H9 (cell line): ENCODE measurements at regions not wholly inside any gene's neighbourhood (a gene's known extent, or its start where the extent isn't known, plus 50 kb on each side); places are given as distances from the start of the nearest gene placed in this dataset.

Source experiments
- DNase-seq: peaks from one replicate; pipeline ENCODE4 v3.0.0-alpha.2; 2017
- H2AFZ ChIP-seq: one replicate; pipeline ENCODE4 v1.6.1; 2013; ENCODE audit warnings: mild to moderate bottlenecking, low read length, control low read depth, moderate library complexity
- H2AK5ac ChIP-seq: 2 replicates; pipeline ENCODE4 v1.6.1; 2013; ENCODE audit warnings: low read length, control low read depth, mixed read lengths; ENCODE audit not compliant: insufficient read length
- H2BK120ac ChIP-seq: one replicate; pipeline ENCODE4 v1.6.1; 2013; ENCODE audit warnings: low read depth, mild to moderate bottlenecking, low read length, control low read depth, inconsistent platforms; ENCODE audit not compliant: poor library complexity, severe bottlenecking
- H2BK12ac ChIP-seq: 2 replicates; pipeline ENCODE4 v1.6.1; 2013; ENCODE audit warnings: low read length, control low read depth, mixed read lengths, low read depth; ENCODE audit not compliant: insufficient read length
- H2BK15ac ChIP-seq: 2 replicates; pipeline ENCODE4 v1.6.1; 2013; ENCODE audit warnings: low read depth, low read length, control low read depth
- H2BK20ac ChIP-seq: one replicate; pipeline ENCODE4 v1.6.1; 2013; ENCODE audit warnings: low read depth, mild to moderate bottlenecking, low read length, control low read depth, inconsistent platforms; ENCODE audit not compliant: poor library complexity, severe bottlenecking
- H2BK5ac ChIP-seq: 2 replicates; pipeline ENCODE4 v1.6.1; 2013; ENCODE audit warnings: low read length, control low read depth, mixed read lengths; ENCODE audit not compliant: insufficient read length
- H3K14ac ChIP-seq: 2 replicates; pipeline ENCODE4 v1.6.1; 2013; ENCODE audit warnings: low read length, control low read depth; ENCODE audit not compliant: insufficient read depth
- H3K18ac ChIP-seq: 2 replicates; pipeline ENCODE4 v1.6.1; 2013; ENCODE audit warnings: low read depth, mild to moderate bottlenecking, mixed read lengths, low read length, control low read depth; ENCODE audit not compliant: insufficient read length
- H3K23ac ChIP-seq: 2 replicates; pipeline ENCODE4 v1.6.1; 2013; ENCODE audit warnings: low read length, control low read depth, mixed read lengths, low read depth; ENCODE audit not compliant: insufficient read length
- H3K23me2 ChIP-seq: 2 replicates; pipeline ENCODE4 v1.6.1; 2013; ENCODE audit warnings: low read depth, mild to moderate bottlenecking, mixed read lengths, low read length, control low read depth; ENCODE audit not compliant: insufficient read length, poor library complexity, severe bottlenecking
- H3K27ac ChIP-seq: 2 replicates; pipeline ENCODE4 v1.5.1; 2013; ENCODE audit warnings: low read length, control low read depth, mixed read lengths, low read depth; ENCODE audit not compliant: insufficient read length
- H3K27me3 ChIP-seq: 2 replicates; pipeline ENCODE4 v1.6.1; 2013; ENCODE audit warnings: low read length, control low read depth, inconsistent platforms; ENCODE audit not compliant: insufficient read depth
- H3K4ac ChIP-seq: 2 replicates; pipeline ENCODE4 v1.6.1; 2013; ENCODE audit warnings: low read depth, mild to moderate bottlenecking, control low read depth, inconsistent platforms, low read length, moderate library complexity
- H3K4me1 ChIP-seq: 2 replicates; pipeline ENCODE4 v1.6.1; 2013; ENCODE audit warnings: low read length, control low read depth, inconsistent platforms; ENCODE audit not compliant: insufficient read depth
- H3K4me2 ChIP-seq: 2 replicates; pipeline ENCODE4 v1.6.1; 2013; ENCODE audit warnings: low read length, control low read depth, mixed read lengths; ENCODE audit not compliant: insufficient read length, insufficient read depth
- H3K56ac ChIP-seq: 2 replicates; pipeline ENCODE4 v1.6.1; 2013; ENCODE audit warnings: low read depth, mild to moderate bottlenecking, mixed read lengths, low read length, control low read depth; ENCODE audit not compliant: insufficient read length
- H3K79me1 ChIP-seq: 2 replicates; pipeline ENCODE4 v1.6.1; 2013; ENCODE audit warnings: low read depth, mild to moderate bottlenecking, moderate library complexity, low read length, control low read depth, inconsistent platforms; ENCODE audit not compliant: insufficient read depth, poor library complexity, severe bottlenecking
- H3K79me2 ChIP-seq: 2 replicates; pipeline ENCODE4 v1.6.1; 2013; ENCODE audit warnings: low read length, control low read depth, inconsistent platforms; ENCODE audit not compliant: insufficient read depth
- H3K9ac ChIP-seq: 2 replicates; pipeline ENCODE4 v1.6.1; 2013; ENCODE audit warnings: low read length, control low read depth, mixed read lengths; ENCODE audit not compliant: insufficient read length; ENCODE audit errors: extremely low read depth
- H3K9me3 ChIP-seq: one replicate; pipeline ENCODE4 v1.6.1; 2013; ENCODE audit warnings: low read depth, low read length, inconsistent platforms; ENCODE audit not compliant: control insufficient read depth
- H3T11ph ChIP-seq: one replicate; pipeline ENCODE4 v1.6.1; 2013; ENCODE audit warnings: mild to moderate bottlenecking, low read length, control low read depth, inconsistent platforms
- H4K20me1 ChIP-seq: one replicate; pipeline ENCODE4 v1.6.1; 2013; ENCODE audit not compliant: control insufficient read depth, insufficient read length, insufficient read depth
- H4K5ac ChIP-seq: 2 replicates; pipeline ENCODE4 v1.6.1; 2013; ENCODE audit warnings: low read depth, mild to moderate bottlenecking, mixed read lengths, low read length, control low read depth; ENCODE audit not compliant: insufficient read length
- H4K8ac ChIP-seq: replicated peaks from 2 replicates; pipeline ENCODE4 v1.6.1; 2013; ENCODE audit warnings: low read length, control low read depth, mixed read lengths, low read depth; ENCODE audit not compliant: insufficient read length
- H4K91ac ChIP-seq: 2 replicates; pipeline ENCODE4 v1.6.1; 2013; ENCODE audit warnings: low read depth, mild to moderate bottlenecking, moderate library complexity, mixed read lengths, low read length, control low read depth; ENCODE audit not compliant: insufficient read length
- H3K27ac Mint-ChIP-seq, 3 experiments: 2 replicates in 2 of 3; 3 replicates in 1 of 3; pipeline ENCODE4 v1.8.0; 2020 to 2021; ENCODE audit warnings: mixed read lengths in 3 of 3, mild to moderate bottlenecking in 1 of 3, moderate library complexity in 1 of 3
- H3K27me3 Mint-ChIP-seq: 2 replicates; pipeline ENCODE4 v1.8.0; 2021; ENCODE audit warnings: low read depth, mild to moderate bottlenecking, moderate library complexity, mixed read lengths
- H3K36me3 Mint-ChIP-seq, 3 experiments: 2 replicates in 2 of 3; 3 replicates in 1 of 3; pipeline ENCODE4 v1.8.0; 2020 to 2021; ENCODE audit warnings: low read depth in 3 of 3, mixed read lengths in 3 of 3; ENCODE audit not compliant: insufficient read depth in 1 of 3
- H3K4me1 Mint-ChIP-seq, 2 experiments: 2 replicates each; pipeline ENCODE4 v1.8.0; 2020; ENCODE audit warnings: mixed read lengths in 2 of 2
- H3K4me3 Mint-ChIP-seq, 2 experiments: 2 replicates in 1 of 2; 3 replicates in 1 of 2; pipeline ENCODE4 v1.8.0; 2020 to 2021; ENCODE audit warnings: mild to moderate bottlenecking in 2 of 2, mixed read lengths in 2 of 2, moderate library complexity in 1 of 2
- H3K9me3 Mint-ChIP-seq, 2 experiments: 2 replicates in 1 of 2; 3 replicates in 1 of 2; pipeline ENCODE4 v1.8.0; 2020; ENCODE audit warnings: mild to moderate bottlenecking in 2 of 2, mixed read lengths in 2 of 2, moderate library complexity in 1 of 2
- WGBS: extraction: QIAGEN DNeasy Blood & Tissue Kit; methylation state at CpG from one replicate; pipeline ENCODE4 v1.1.7; 2013; ENCODE audit warnings: missing lambda C conversion rate, low lambda C conversion rate, mixed read lengths; ENCODE audit not compliant: insufficient read length; ENCODE audit errors: extremely low coverage; 5-methylcytosine and 5-hydroxymethylcytosine counted together
- TF ChIP-seq, protein P1 (sequence below): fragments of 200-600 bp; sonication (generic); conservative IDR thresholded peaks from 3 replicates; pipeline ENCODE4 v1.8.0; 2021; ENCODE audit warnings: antibody characterized with exemption, mild to moderate bottlenecking

DNA sequence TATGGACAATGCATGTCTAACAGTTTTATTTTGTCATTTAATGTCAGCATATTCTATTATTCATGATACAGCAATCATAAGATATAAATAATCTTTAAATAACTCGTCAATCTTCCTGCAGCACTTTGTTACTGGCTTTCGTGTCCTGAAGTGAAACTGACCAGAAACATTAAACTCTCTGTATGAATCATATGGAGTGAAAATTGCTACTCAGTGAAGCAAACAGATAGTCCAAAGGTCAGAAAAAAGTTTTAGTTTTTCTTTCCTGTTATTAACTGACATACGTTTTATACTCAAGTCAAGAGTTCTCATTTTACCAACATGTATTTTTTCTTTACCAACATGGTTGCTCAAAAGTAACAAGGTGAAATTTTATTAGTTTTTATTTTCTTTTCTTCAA lies 106.8 kb upstream of the GALNT5 start:
- Histone ChIP-seq H4K5ac (no peak overlapping the region), H3K79me1 (no peaks in the 10 kb centered on the region), H3K23ac (no peak overlapping the region), H3K9ac (no peak overlapping the region), H3K56ac (no peak overlapping the region), H3K4me2 (no peak overlapping the region), H3K14ac (no peak overlapping the region), H3T11ph (no peak overlapping the region), H2BK20ac (no peak overlapping the region), H3K18ac (no peak overlapping the region), H3K4ac (no peak overlapping the region), H2BK120ac (no peak overlapping the region), H2BK12ac (no peak overlapping the region), H3K27ac (no peak overlapping the region), H3K79me2 (no peaks in the 10 kb centered on the region), H3K4me1 (no peaks in the 10 kb centered on the region), H4K20me1 (no peaks in the 10 kb centered on the region), H2BK15ac (no peak overlapping the region), H3K9me3 (no peaks in the 10 kb centered on the region), H4K8ac (no peak overlapping the region), H2AFZ (no peak overlapping the region), H3K23me2 (no peaks in the 10 kb centered on the region), H4K91ac (no peak overlapping the region), H3K27me3 (no peaks in the 10 kb centered on the region), H2BK5ac (no peak overlapping the region), H2AK5ac (no peak overlapping the region)
- Mint-ChIP-seq H3K4me1 (no peaks in the 10 kb centered on the region), H3K27me3 (no peaks in the 10 kb centered on the region), H3K36me3 (no peaks in the 10 kb centered on the region), H3K9me3 (no peaks in the 10 kb centered on the region), H3K4me3 (no peak overlapping the region), H3K27ac (no peak overlapping the region)
- TF ChIP-seq, protein P1, sequence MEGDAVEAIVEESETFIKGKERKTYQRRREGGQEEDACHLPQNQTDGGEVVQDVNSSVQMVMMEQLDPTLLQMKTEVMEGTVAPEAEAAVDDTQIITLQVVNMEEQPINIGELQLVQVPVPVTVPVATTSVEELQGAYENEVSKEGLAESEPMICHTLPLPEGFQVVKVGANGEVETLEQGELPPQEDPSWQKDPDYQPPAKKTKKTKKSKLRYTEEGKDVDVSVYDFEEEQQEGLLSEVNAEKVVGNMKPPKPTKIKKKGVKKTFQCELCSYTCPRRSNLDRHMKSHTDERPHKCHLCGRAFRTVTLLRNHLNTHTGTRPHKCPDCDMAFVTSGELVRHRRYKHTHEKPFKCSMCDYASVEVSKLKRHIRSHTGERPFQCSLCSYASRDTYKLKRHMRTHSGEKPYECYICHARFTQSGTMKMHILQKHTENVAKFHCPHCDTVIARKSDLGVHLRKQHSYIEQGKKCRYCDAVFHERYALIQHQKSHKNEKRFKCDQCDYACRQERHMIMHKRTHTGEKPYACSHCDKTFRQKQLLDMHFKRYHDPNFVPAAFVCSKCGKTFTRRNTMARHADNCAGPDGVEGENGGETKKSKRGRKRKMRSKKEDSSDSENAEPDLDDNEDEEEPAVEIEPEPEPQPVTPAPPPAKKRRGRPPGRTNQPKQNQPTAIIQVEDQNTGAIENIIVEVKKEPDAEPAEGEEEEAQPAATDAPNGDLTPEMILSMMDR: no peak
- no peak for DNase-seq
- WGBS: no CpG with 5 or more reads among the region's 3 CpGs
